Fibroblast of lung (primary cell): ENCODE measurements at regions not wholly inside any gene's neighbourhood (a gene's known extent, or its start where the extent isn't known, plus 50 kb on each side); places are given as distances from the start of the nearest gene placed in this dataset.
"Not testable (repeated sequence)": the region's sequence is repeated elsewhere in the genome, so short reads cannot be mapped to it uniquely, and the experiment has no call there.

Experiments used
- CTCF ChIP-seq, 2 donors: IDR thresholded peaks in 1 of 2; conservative IDR thresholded peaks in 1 of 2; 1 replicate in 1 of 2; 2 replicates in 1 of 2; pipeline ENCODE4 v1.5.1; 2011 to 2012; ENCODE audit warnings: low read length in 2 of 2, control low read depth in 1 of 2, inconsistent platforms in 1 of 2, low read depth in 1 of 2, mild to moderate bottlenecking in 1 of 2
- EZH2 ChIP-seq: IDR thresholded peaks from 2 replicates; pipeline ENCODE4 v1.5.1; 2012; ENCODE audit warnings: low read length, control low read depth, mild to moderate bottlenecking; ENCODE audit errors: missing control alignments

- not testable (repeated sequence) for TF ChIP-seq CTCF (conservative IDR thresholded peaks at IDR 0.05 in 1 of 2, IDR thresholded peaks at IDR 0.05 in 1 of 2; ENCODE audit: low read depth in 1 of 2, low read length in 2 of 2); EZH2
These were observed 75.6 kb downstream of the MRPL39 start for GRCh38 chr21:25531538-25532250.
